GM23338 (cell line): ENCODE measurements at regions not wholly inside any gene's neighbourhood (a gene's known extent, or its start where the extent isn't known, plus 50 kb on each side); places are given as distances from the start of the nearest gene placed in this dataset.

Experiments
- ATAC-seq: fragments of 200-7000 bp; cut with Tn5 transposase; 3 replicates; pipeline ENCODE4 v1.9.1; 2020
- DNase-seq: peaks from one replicate; pipeline ENCODE4 v3.0.0-alpha.2; 2015; ENCODE audit warnings: low spot score
- H2AFZ ChIP-seq: fragments of 200-600 bp; sonication (generic); 2 replicates; pipeline ENCODE4 v1.8.0; 2016; ENCODE audit warnings: antibody characterized with exemption, mild to moderate bottlenecking, moderate library complexity
- H3F3A ChIP-seq: fragments of 200-600 bp; sonication (generic); replicated peaks from 2 replicates; pipeline ENCODE4 v1.8.0; 2017; ENCODE audit warnings: antibody characterized with exemption, mixed run types, low read depth
- H3K27ac ChIP-seq: fragments of 200-600 bp; sonication (generic); 2 replicates; pipeline ENCODE4 v1.6.1; 2016; ENCODE audit warnings: low read depth
- H3K27me3 ChIP-seq: fragments of 200-600 bp; sonication (generic); 2 replicates; pipeline ENCODE4 v1.8.0; 2016; ENCODE audit warnings: mild to moderate bottlenecking, mixed run types, moderate library complexity; ENCODE audit not compliant: insufficient read depth
- H3K36me3 ChIP-seq: fragments of 200-600 bp; sonication (generic); 2 replicates; pipeline ENCODE4 v1.8.0; 2016; ENCODE audit warnings: mild to moderate bottlenecking; ENCODE audit not compliant: insufficient read depth
- H3K4me1 ChIP-seq: fragments of 200-600 bp; sonication (generic); 2 replicates; pipeline ENCODE4 v1.8.0; 2016; ENCODE audit warnings: mild to moderate bottlenecking, moderate library complexity; ENCODE audit not compliant: insufficient read depth
- H3K4me2 ChIP-seq: fragments of 200-600 bp; sonication (generic); 2 replicates; pipeline ENCODE4 v1.7.1; 2017; ENCODE audit warnings: mixed run types
- H3K4me3 ChIP-seq: fragments of 200-600 bp; sonication (generic); 2 replicates; pipeline ENCODE4 v1.6.1; 2016; ENCODE audit warnings: mixed run types
- H3K79me2 ChIP-seq: fragments of 200-600 bp; sonication (generic); replicated peaks from 2 replicates; pipeline ENCODE4 v1.8.0; 2017; ENCODE audit warnings: mild to moderate bottlenecking; ENCODE audit not compliant: insufficient read depth
- H3K9me2 ChIP-seq: fragments of 200-600 bp; sonication (generic); 2 replicates; pipeline ENCODE4 v1.8.0; 2017; ENCODE audit not compliant: insufficient read depth
- H4K20me1 ChIP-seq: fragments of 200-600 bp; sonication (generic); replicated peaks from 2 replicates; pipeline ENCODE4 v1.8.0; 2017; ENCODE audit warnings: mild to moderate bottlenecking; ENCODE audit not compliant: insufficient read depth
- H3K27ac Mint-ChIP-seq: 2 replicates; pipeline ENCODE4 v1.8.0; 2020; ENCODE audit warnings: inconsistent platforms, mild to moderate bottlenecking, moderate library complexity, mixed read lengths
- H3K27me3 Mint-ChIP-seq: 3 replicates; pipeline ENCODE4 v1.8.0; 2022; ENCODE audit warnings: low read depth, mild to moderate bottlenecking, moderate library complexity, mixed read lengths, inconsistent platforms; ENCODE audit not compliant: insufficient read depth, poor library complexity
- H3K36me3 Mint-ChIP-seq: 3 replicates; pipeline ENCODE4 v1.8.0; 2021; ENCODE audit warnings: low read depth, mild to moderate bottlenecking, inconsistent platforms, moderate library complexity, mixed read lengths
- H3K4me1 Mint-ChIP-seq: 3 replicates; pipeline ENCODE4 v1.8.0; 2020; ENCODE audit warnings: mild to moderate bottlenecking, inconsistent platforms, mixed read lengths
- H3K4me3 Mint-ChIP-seq: 3 replicates; pipeline ENCODE4 v1.8.0; 2021; ENCODE audit warnings: moderate library complexity, mild to moderate bottlenecking, inconsistent platforms, mixed read lengths
- H3K9me3 Mint-ChIP-seq: 3 replicates; pipeline ENCODE4 v1.8.0; 2020; ENCODE audit warnings: moderate library complexity, mild to moderate bottlenecking, inconsistent platforms, mixed read lengths
- CREB1 ChIP-seq: fragments of 250-450 bp; sonication (Bioruptor Pico); IDR thresholded peaks from 2 replicates; pipeline ENCODE4 v1.5.0; 2020; ENCODE audit warnings: low read depth, mild to moderate bottlenecking, moderate library complexity
- CTCF ChIP-seq, 2 experiments: fragments of 200-600 bp in 1 of 2; sonication (generic) in 1 of 2; conservative IDR thresholded peaks; 2 replicates each; pipeline versions ENCODE4 v1.5.1 to v1.6.1; 2016 to 2017; ENCODE audit warnings: antibody characterized with exemption in 2 of 2, low read depth in 2 of 2, mild to moderate bottlenecking in 2 of 2, moderate library complexity in 1 of 2
- ETS1 ChIP-seq: IDR thresholded peaks from 2 replicates; pipeline ENCODE4 v1.6.1; 2016; ENCODE audit warnings: antibody characterized with exemption
- EZH2 ChIP-seq: fragments of 200-600 bp; sonication (generic); IDR thresholded peaks from one replicate; pipeline ENCODE4 v1.8.0; 2017; ENCODE audit warnings: antibody characterized with exemption, mild to moderate bottlenecking, low read depth; ENCODE audit not compliant: unreplicated experiment
- EZH2phosphoT487 ChIP-seq: fragments of 200-600 bp; sonication (generic); IDR thresholded peaks from one replicate; pipeline ENCODE4 v1.8.1; 2018; ENCODE audit warnings: antibody characterized with exemption; ENCODE audit not compliant: unreplicated experiment
- JUNB ChIP-seq: IDR thresholded peaks from one replicate; pipeline ENCODE4 v1.6.1; 2016; ENCODE audit warnings: antibody characterized with exemption; ENCODE audit not compliant: unreplicated experiment
- NANOG ChIP-seq: IDR thresholded peaks from 2 replicates; pipeline ENCODE4 v1.6.1; 2016; ENCODE audit warnings: antibody characterized with exemption, borderline replicate concordance
- POLR2AphosphoS5 ChIP-seq: IDR thresholded peaks from 2 replicates; pipeline ENCODE4 v1.6.1; 2016; ENCODE audit warnings: antibody characterized with exemption, low read depth
- REST ChIP-seq: IDR thresholded peaks from one replicate; pipeline ENCODE4 v1.6.1; 2018; ENCODE audit warnings: antibody characterized with exemption; ENCODE audit not compliant: unreplicated experiment
- STAT1 ChIP-seq: IDR thresholded peaks from one replicate; pipeline ENCODE4 v1.6.1; 2016; ENCODE audit warnings: antibody characterized with exemption; ENCODE audit not compliant: unreplicated experiment
- ZNF114 ChIP-seq: fragments of 250-450 bp; sonication (Bioruptor Pico); IDR thresholded peaks from 2 replicates; pipeline ENCODE4 v1.5.0; 2020; ENCODE audit warnings: mild to moderate bottlenecking, moderate library complexity
- ZNF331 ChIP-seq: fragments of 250-450 bp; sonication (Bioruptor Pico); IDR thresholded peaks from 2 replicates; pipeline ENCODE4 v1.5.0; 2020; ENCODE audit warnings: low read depth, mild to moderate bottlenecking, moderate library complexity
- ZNF462 ChIP-seq: fragments of 250-450 bp; sonication (Bioruptor Pico); IDR thresholded peaks from 2 replicates; pipeline ENCODE4 v1.5.0; 2020; ENCODE audit warnings: mild to moderate bottlenecking, moderate library complexity

GRCh38 chr2:59084326-59084725 lies 843.2 kb upstream of the FANCL start:
- Histone ChIP-seq H3K9me2 (0 out of 2 replicates have a peak, but pooled peaks cover 3% of the 10 kb centered on the region), H3K4me3 (no peak overlapping the region), H3K79me2 (no peaks in the 10 kb centered on the region), H4K20me1 (no peaks in the 10 kb centered on the region), H3K4me2 (no peak overlapping the region), H2AFZ (no peak overlapping the region), H3K36me3 (no peaks in the 10 kb centered on the region), H3F3A (no peaks in the 10 kb centered on the region), H3K27ac (no peak overlapping the region), H3K27me3 (no peaks in the 10 kb centered on the region), H3K4me1 (peaks cover 11% of the 10 kb centered on the region)
- peaks cover 13% of the 10 kb centered on the region for H3K4me1 Mint-ChIP-seq
- no peaks in the 10 kb centered on the region for H3K36me3 Mint-ChIP-seq
- ATAC-seq = peak; percentile 41; the same call in 1 of the 3 replicates
- no peaks in the 10 kb centered on the region for H3K27me3 Mint-ChIP-seq
- H3K9me3 Mint-ChIP-seq = no peaks in the 10 kb centered on the region; the same call in 2 of the 3 replicates
- H3K27ac Mint-ChIP-seq = no peak overlapping the region
- TF ChIP-seq ETS1 (no peak), NANOG (no peak), EZH2phosphoT487 (no peak), POLR2AphosphoS5 (no peak), ZNF331 (CRISPR knock-in tag) (no peak), STAT1 (no peak), JUNB (no peak), ZNF114 (no peak), EZH2 (no peak), REST (no peak), CREB1 (CRISPR knock-in tag) (no peak), ZNF462 (CRISPR knock-in tag) (no peak), CTCF (conservative IDR thresholded peaks at IDR 0.05; ENCODE audit: low read depth in 2 of 2) (no peak)
- H3K4me3 Mint-ChIP-seq = no peak overlapping the region
- peak; percentile 6 for DNase-seq
